Hepatocyte (in vitro differentiated cells): ENCODE measurements at regions not wholly inside any gene's neighbourhood (a gene's known extent, or its start where the extent isn't known, plus 50 kb on each side); places are given as distances from the start of the nearest gene placed in this dataset.

Source experiments
- DNase-seq: peaks from one replicate; pipeline ENCODE4 v3.0.0-alpha.2; 2016; ENCODE audit warnings: low spot score
- H2AFZ ChIP-seq: fragments of 200-600 bp; sonication (generic); 2 replicates; pipeline ENCODE4 v1.6.0; 2016; ENCODE audit warnings: antibody characterized with exemption, mild to moderate bottlenecking
- H3K27ac ChIP-seq: fragments of 200-600 bp; sonication (generic); 2 replicates; pipeline ENCODE4 v1.5.1; 2016; ENCODE audit warnings: mild to moderate bottlenecking
- H3K27me3 ChIP-seq: fragments of 200-600 bp; sonication (generic); 2 replicates; pipeline ENCODE4 v1.6.1; 2016
- H3K36me3 ChIP-seq: fragments of 200-600 bp; sonication (generic); replicated peaks from 2 replicates; pipeline ENCODE4 v1.5.1; 2016; ENCODE audit warnings: low read depth; ENCODE audit not compliant: insufficient read depth
- H3K4me1 ChIP-seq: fragments of 200-600 bp; sonication (generic); 2 replicates; pipeline ENCODE4 v1.5.1; 2016; ENCODE audit warnings: mild to moderate bottlenecking, moderate library complexity; ENCODE audit not compliant: insufficient read depth
- H3K4me2 ChIP-seq: fragments of 200-600 bp; sonication (generic); 2 replicates; pipeline ENCODE4 v1.6.0; 2016
- H3K4me3 ChIP-seq: fragments of 200-600 bp; sonication (generic); 2 replicates; pipeline ENCODE4 v1.5.1; 2016; ENCODE audit warnings: mild to moderate bottlenecking
- H3K79me2 ChIP-seq: fragments of 200-600 bp; sonication (generic); 2 replicates; pipeline ENCODE4 v1.6.0; 2017; ENCODE audit warnings: mild to moderate bottlenecking
- H3K9me2 ChIP-seq: fragments of 200-600 bp; sonication (generic); replicated peaks from 2 replicates; pipeline ENCODE4 v1.6.0; 2017; ENCODE audit warnings: mild to moderate bottlenecking; ENCODE audit not compliant: insufficient read depth
- H3K9me3 ChIP-seq: fragments of 200-600 bp; sonication (generic); 2 replicates; pipeline ENCODE4 v1.5.1; 2016; ENCODE audit warnings: low read depth, mild to moderate bottlenecking
- H4K20me1 ChIP-seq: fragments of 200-600 bp; sonication (generic); 2 replicates; pipeline ENCODE4 v1.6.0; 2016; ENCODE audit warnings: mild to moderate bottlenecking; ENCODE audit not compliant: insufficient read depth, poor library complexity, severe bottlenecking
- EZH2 ChIP-seq: fragments of 200-600 bp; sonication (generic); IDR thresholded peaks from 2 replicates; pipeline ENCODE4 v1.6.1; 2016; ENCODE audit warnings: antibody characterized with exemption, mild to moderate bottlenecking, borderline replicate concordance
- EZH2phosphoT487 ChIP-seq: fragments of 200-600 bp; sonication (generic); IDR thresholded peaks from one replicate; pipeline ENCODE4 v1.6.1; 2018; ENCODE audit warnings: antibody characterized with exemption, mild to moderate bottlenecking, low read depth, moderate library complexity; ENCODE audit not compliant: unreplicated experiment, severe bottlenecking
- WGBS: methylation state at CpG from one replicate; pipeline ENCODE4 v1.1.6; 2016; ENCODE audit warnings: low lambda C conversion rate; ENCODE audit errors: missing lambda C conversion rate; 5-methylcytosine and 5-hydroxymethylcytosine counted together
- TF ChIP-seq, protein P1 (sequence below): fragments of 200-600 bp; sonication (generic); IDR thresholded peaks from 2 replicates; pipeline ENCODE4 v1.5.1; 2016; ENCODE audit warnings: antibody characterized with exemption, mild to moderate bottlenecking; ENCODE audit not compliant: poor library complexity

DNA sequence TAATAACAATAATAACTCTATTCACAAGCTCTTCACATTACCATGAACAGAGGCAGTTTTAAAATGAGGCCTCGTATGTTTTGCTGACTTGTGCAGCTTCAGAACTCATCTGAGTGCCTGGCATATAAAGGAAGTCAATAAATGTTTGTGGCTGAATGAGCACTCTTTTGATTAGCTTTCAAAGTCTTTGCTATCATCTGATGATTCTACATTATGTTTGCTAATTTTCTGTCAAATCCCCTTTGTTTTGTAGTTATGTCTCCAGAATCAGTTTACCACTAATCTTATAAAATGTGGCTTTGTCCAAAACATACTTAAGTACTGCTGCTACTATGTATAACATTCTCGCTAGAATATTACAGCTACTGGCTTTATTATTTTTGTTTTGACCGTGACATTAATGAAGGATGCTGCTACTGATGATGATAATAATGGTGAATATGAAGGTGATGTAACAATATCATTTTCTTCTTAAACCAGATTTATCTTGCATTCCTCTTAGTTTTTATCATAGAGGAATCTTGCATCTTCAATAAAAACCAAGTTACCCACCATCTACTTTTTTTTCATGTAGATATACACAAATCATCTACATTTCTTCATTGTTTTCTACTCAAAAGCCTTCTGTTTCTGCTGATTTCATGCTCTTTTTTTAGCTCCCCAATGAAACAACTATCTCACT lies 384.5 kb downstream of the NAF1 start:
- Histone ChIP-seq H3K79me2 (no peaks in the 10 kb centered on the region), H3K27ac (no peak overlapping the region), H3K9me2 (no peaks in the 10 kb centered on the region), H3K36me3 (no peaks in the 10 kb centered on the region), H3K27me3 (no peaks in the 10 kb centered on the region), H3K4me3 (no peak overlapping the region), H2AFZ (no peak overlapping the region), H3K9me3 (no peaks in the 10 kb centered on the region), H3K4me2 (no peak overlapping the region), H3K4me1 (no peaks in the 10 kb centered on the region), H4K20me1 (no peaks in the 10 kb centered on the region)
- no peak for TF ChIP-seq EZH2phosphoT487
- TF ChIP-seq EZH2 = no peak
- TF ChIP-seq, protein P1, sequence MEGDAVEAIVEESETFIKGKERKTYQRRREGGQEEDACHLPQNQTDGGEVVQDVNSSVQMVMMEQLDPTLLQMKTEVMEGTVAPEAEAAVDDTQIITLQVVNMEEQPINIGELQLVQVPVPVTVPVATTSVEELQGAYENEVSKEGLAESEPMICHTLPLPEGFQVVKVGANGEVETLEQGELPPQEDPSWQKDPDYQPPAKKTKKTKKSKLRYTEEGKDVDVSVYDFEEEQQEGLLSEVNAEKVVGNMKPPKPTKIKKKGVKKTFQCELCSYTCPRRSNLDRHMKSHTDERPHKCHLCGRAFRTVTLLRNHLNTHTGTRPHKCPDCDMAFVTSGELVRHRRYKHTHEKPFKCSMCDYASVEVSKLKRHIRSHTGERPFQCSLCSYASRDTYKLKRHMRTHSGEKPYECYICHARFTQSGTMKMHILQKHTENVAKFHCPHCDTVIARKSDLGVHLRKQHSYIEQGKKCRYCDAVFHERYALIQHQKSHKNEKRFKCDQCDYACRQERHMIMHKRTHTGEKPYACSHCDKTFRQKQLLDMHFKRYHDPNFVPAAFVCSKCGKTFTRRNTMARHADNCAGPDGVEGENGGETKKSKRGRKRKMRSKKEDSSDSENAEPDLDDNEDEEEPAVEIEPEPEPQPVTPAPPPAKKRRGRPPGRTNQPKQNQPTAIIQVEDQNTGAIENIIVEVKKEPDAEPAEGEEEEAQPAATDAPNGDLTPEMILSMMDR = no peak
- 70% methylated on average over 3 of the region's 3 CpGs for WGBS
- DNase-seq = no peak

DNA sequence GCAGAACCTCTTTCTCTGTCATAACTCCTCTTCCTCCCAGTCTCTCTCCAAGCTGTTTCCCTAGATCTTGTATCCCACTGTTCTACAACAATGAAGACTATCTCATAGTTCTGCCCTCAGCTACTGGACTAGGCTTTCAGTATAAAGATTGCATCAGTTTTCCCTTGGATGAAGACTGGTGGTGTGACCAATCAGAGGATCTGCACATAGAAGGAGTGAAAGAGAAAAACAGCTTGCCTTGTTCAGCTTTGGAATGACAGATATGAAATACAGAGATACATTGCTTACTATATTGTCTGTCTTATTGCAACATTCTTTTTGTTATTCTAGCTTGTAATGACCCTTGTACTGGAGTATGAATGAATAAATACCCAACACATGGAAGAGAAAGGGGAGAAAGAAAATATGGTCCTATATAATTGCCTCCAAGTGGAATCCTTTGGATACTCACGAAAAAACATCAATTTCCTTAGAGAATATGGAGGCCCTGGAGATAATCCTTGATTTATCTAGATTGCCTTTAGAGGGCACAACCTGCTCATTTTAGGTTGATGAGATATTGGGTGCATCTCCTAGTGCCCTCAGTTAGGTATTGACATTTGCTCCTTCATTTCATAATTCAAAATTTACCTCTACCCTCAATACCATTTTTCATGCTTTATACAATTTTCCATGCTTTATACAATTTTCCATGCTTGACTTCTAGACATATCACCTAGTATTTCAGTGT lies 395.8 kb downstream of the NAF1 start:
- TF ChIP-seq, protein P1 = no peak
- no peak for TF ChIP-seq EZH2
- no peak for TF ChIP-seq EZH2phosphoT487
- Histone ChIP-seq H2AFZ (no peak overlapping the region), H3K36me3 (no peaks in the 10 kb centered on the region), H4K20me1 (no peaks in the 10 kb centered on the region), H3K4me1 (no peaks in the 10 kb centered on the region), H3K79me2 (no peaks in the 10 kb centered on the region), H3K27me3 (no peaks in the 10 kb centered on the region), H3K9me2 (no peaks in the 10 kb centered on the region), H3K27ac (no peak overlapping the region), H3K4me2 (no peak overlapping the region), H3K9me3 (no peaks in the 10 kb centered on the region), H3K4me3 (no peak overlapping the region)
- 94% methylated on average over 1 of the region's 1 CpG for WGBS
- DNase-seq = no peak

DNA sequence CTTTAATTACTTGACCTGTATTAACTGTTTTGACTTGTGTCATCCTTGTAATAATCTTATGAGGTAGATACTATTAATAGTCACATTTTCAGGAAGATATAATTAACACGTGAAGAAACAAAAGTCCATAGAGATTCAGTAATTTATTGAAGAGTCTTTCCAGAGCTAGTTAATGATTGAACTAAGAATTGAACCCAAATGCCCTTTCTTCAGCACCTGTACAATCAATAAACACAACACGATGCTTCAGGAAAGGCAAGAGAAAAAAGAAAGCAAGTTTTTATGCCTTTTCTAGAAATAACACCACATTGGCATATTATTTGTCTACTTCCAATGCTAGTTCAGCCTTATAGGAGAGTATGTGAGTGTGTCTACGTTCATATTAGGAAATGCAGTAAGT lies 399.6 kb downstream of the NAF1 start:
- 71% methylated on average over 3 of the region's 3 CpGs for WGBS

More for the DNA sequence above, 399.6 kb downstream of the NAF1 start:
- Histone ChIP-seq H3K79me2 (no peaks in the 10 kb centered on the region), H3K9me3 (no peaks in the 10 kb centered on the region), H3K4me1 (no peaks in the 10 kb centered on the region), H3K27me3 (no peaks in the 10 kb centered on the region), H3K27ac (no peak overlapping the region), H2AFZ (no peak overlapping the region), H3K36me3 (no peaks in the 10 kb centered on the region), H3K9me2 (no peaks in the 10 kb centered on the region), H3K4me2 (no peak overlapping the region), H3K4me3 (no peak overlapping the region), H4K20me1 (no peaks in the 10 kb centered on the region)
- no peak for DNase-seq
- TF ChIP-seq, protein P1 = no peak
- TF ChIP-seq EZH2phosphoT487 (no peak), EZH2 (no peak)
